ENCODE measurements at regions not wholly inside any gene's neighbourhood (a gene's known extent, or its start where the extent isn't known, plus 50 kb on each side); places are given as distances from the start of the nearest gene placed in this dataset.

GRCh38 chr2:220662431-220662830 is 909.7 kb downstream of the EPHA4 start:
- no peak for TF ChIP-seq CTCF (conservative IDR thresholded peaks at IDR 0.05; ENCODE audit: low read depth, low read length)
- TF ChIP-seq EZH2 (IDR thresholded peaks at IDR 0.05; ENCODE audit: low read length, unreplicated experiment): no peak
